ENCODE measurements at regions not wholly inside any gene's neighbourhood (a gene's known extent, or its start where the extent isn't known, plus 50 kb on each side); places are given as distances from the start of the nearest gene placed in this dataset.

DNA sequence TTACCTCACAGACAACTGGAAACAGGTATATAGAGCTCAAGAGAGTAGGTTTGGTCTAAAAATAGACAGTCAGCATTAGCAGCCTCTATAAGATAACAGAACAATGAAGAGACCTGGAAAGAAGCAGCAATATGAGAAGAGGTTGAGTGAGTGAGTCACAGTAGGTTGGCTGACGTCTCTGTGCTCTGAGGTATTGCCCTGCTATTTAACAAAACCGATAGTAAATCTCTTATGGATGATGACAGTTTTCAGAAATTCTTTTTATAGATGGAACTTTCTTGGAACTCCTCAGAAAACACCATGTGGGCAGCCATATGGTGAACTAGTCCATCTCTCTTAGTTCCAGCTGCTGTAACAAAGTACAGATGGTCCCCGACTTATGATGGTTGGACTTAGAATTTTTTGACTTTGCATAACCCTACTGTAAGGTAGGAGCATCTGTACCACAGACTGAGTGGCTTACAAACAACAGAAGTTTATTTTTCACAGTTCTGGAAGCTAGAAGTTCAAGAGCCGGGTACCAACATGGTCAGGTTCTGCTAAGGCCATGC is 123.5 kb downstream of the MBD2 start:
- no peak for DNase-seq

GRCh38 chr18:54100466-54100865 is 124.0 kb downstream of the MBD2 start:
- no peak for DNase-seq

GRCh38 chr18:54094474-54094873 is 130.0 kb downstream of the MBD2 start:
- DNase-seq = no peak

GRCh38 chr18:54090856-54091255 is 133.6 kb downstream of the MBD2 start:
- DNase-seq = no peak

GRCh38 chr18:54089749-54090459 is 134.6 kb downstream of the MBD2 start:
- no peak for DNase-seq

GRCh38 chr18:54086863-54087262 is 137.6 kb downstream of the MBD2 start:
- no peak for DNase-seq

- DNase-seq = no peak
Measured at GRCh38 chr18:54086046-54086802, 138.2 kb downstream of the MBD2 start.

- no peak for DNase-seq
Measured at GRCh38 chr18:54080858-54081257, 143.6 kb downstream of the MBD2 start.

GRCh38 chr18:54076166-54076565 is 148.3 kb downstream of the MBD2 start:
- no peak for DNase-seq

DNA sequence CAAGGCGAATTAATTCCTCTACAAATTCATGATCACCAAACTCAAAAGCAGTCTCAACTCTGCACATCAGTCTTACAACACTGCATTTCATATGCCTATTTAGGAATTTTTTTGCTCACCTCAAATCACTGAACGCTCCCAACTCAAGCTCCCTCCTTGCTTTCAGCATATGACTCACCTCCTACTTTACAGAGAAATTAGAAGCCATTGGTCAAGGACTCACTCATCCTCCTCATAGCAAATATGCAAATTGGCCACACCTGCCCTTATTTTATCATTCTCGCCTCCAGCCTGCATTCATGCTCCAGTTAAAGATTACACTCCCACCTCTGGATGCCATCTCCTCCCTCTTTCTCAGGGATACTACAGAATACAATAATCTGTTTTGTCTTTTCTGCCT is 148.8 kb downstream of the MBD2 start:
- DNase-seq = no peak

DNA sequence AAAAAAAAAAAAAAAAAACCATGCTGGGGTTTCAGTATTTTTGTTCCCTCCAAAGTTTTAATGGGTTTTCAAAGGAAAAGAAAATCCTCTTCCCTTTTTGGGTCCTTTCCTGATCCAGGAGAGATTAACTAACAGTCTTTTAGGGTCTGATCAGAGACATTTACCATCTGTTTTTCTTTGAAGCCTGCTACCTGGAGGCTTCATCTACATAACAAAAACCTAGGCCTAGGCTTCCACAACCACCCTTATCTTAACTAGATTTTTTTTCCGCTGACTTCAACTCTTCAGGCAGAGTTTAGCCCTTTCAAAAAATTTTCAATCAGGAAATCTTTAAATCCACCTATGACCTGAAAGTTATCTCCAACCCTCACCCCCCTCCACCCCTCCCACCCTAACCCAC is 154.7 kb downstream of the MBD2 start:
- DNase-seq = no peak

DNA sequence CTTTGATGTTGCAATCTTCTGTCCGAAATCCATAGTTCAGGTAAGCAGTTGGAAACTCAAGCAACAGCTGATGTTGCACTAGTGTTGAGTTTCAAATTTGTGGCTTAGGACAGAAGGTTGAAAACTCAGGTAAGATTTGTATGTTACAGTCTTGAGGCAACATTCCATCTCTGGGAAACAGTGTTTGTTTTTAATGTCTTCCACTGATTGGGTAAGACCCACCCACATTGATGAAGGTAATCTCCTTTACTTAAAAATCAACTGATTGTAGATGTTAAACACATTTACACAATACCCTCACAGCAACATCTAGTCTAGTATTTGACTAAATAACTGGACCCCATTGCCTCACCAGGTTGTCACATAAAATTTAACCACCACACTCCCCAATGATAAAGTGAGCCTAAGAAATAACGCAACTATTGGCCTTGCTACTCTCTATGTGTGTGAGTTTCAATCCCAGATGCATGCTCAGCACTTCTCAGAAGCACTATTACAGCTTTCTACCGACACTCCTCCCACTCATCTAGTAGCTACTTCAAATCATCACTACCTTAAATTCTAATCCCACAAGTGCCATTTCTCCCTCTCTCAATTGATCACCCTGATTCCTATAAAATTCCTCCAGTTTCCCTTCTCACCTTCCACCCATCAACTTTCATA is 164.0 kb downstream of the MBD2 start:
- no peak for DNase-seq

- no peak for DNase-seq
Measured at GRCh38 chr18:54052732-54053429, 171.6 kb downstream of the MBD2 start.

DNA sequence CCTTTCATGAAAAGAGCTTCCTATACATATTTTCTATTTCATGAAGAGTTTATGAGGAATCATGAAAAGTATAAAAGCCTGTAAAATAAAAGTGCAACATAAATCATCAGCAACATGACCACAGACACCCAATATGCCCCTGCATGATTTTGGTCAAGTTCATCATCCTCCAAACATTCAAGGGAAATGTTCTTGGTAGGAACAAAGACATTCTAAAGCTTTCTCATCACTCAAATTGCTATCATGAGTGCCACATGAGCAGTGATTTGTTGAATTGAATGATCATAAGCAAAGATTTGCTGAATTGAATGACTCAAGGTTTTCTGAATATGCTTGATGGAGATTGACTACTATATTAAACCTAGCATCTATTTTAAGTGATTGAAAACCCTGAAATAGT is 172.2 kb downstream of the MBD2 start:
- no peak for DNase-seq

GRCh38 chr18:54043484-54044251 is 180.8 kb downstream of the MBD2 start:
- no peak for DNase-seq

DNA sequence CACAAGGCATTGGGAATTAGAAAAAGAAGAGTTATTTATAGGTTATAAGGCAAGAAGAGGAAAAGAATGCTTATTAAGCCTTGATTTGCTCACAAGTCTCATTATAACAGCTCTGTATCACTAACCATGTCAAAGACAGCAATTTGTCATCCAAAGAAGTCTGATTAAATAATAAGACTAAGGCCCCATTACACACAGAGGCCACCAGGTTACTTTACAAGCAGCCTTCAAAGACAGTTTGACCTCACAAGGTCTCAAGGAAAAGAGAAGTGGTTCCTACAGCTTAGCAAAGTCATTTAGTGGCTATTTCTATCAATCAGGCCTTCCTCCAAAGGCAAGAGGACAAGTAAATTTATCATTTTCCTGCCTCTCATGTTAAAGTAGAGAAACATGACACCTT is 188.5 kb downstream of the MBD2 start:
- no peak for DNase-seq

GRCh38 chr18:54033052-54033451 is 191.4 kb downstream of the MBD2 start:
- DNase-seq = no peak

DNA sequence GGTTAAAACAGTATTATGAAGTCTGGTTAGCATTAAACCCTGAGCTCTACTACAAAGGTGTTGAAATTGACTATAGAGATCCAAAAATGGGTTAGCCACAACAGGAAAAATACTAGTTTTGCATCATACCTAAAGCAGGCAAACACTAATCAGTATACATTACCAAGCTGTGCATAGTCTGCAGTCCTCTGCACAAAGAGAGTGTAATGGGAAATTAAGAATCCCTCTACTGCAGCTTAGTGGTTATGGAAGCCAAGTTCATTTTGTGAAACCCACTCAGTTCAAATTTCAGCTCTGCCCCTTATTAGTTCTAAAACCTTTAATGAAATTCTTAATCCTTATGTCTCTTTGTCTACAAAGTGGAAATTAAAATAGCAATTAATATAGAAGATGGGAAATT is 192.1 kb downstream of the MBD2 start:
- no peak for DNase-seq

- no peak for DNase-seq
Measured at GRCh38 chr18:54031243-54031642, 193.2 kb downstream of the MBD2 start.

GRCh38 chr18:54030434-54030833 is 194.0 kb downstream of the MBD2 start:
- no peak for DNase-seq

DNA sequence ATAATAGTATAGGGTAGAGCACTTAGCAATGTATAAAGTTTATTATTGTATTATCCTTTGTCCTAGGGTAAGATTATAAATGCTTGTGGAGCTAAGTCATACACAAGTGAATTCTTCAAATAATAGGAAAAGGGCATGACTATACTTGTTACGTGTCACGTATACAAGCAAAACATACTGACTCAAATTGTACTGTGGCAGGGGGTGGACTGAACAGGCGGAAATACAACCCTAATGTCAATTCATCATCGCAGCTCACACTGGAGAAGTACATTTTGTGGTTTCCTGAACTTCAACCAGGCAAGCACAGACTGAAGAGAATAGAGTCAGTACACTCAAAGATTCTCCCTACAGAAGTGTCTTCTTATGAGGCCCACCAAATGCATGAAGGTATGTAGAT is 201.0 kb downstream of the MBD2 start:
- no peak for DNase-seq

- no peak for DNase-seq
Measured at GRCh38 chr18:54020966-54021365, 203.5 kb downstream of the MBD2 start.

All from SHP77 (cell line).